ENCODE measurements at regions not wholly inside any gene's neighbourhood (a gene's known extent, or its start where the extent isn't known, plus 50 kb on each side); places are given as distances from the start of the nearest gene placed in this dataset.
"Not testable (repeated sequence)": the region's sequence is repeated elsewhere in the genome, so short reads cannot be mapped to it uniquely, and the experiment has no call there.

GRCh38 chr15:31488437-31489204 lies 162.0 kb downstream of the KLF13 start:
- FAIRE-seq = no peak

- no peak for FAIRE-seq
Measured at GRCh38 chr15:31489281-31489680, 162.6 kb downstream of the KLF13 start.

- no peak for FAIRE-seq
Measured at GRCh38 chr15:31489801-31490646, 163.4 kb downstream of the KLF13 start.

GRCh38 chr15:31494786-31495185 lies 168.2 kb downstream of the KLF13 start:
- no peak for FAIRE-seq

- no peak for FAIRE-seq
Measured at GRCh38 chr15:31495281-31495680, 168.6 kb downstream of the KLF13 start.

GRCh38 chr15:31497838-31498237 lies 171.2 kb downstream of the KLF13 start:
- no peak for FAIRE-seq

GRCh38 chr15:31498329-31498728 lies 171.7 kb downstream of the KLF13 start:
- FAIRE-seq = no peak

- no peak for FAIRE-seq
Measured at GRCh38 chr15:31498756-31499155, 172.1 kb downstream of the KLF13 start.

- no peak for FAIRE-seq
Measured at GRCh38 chr15:31499236-31499952, 172.8 kb downstream of the KLF13 start.

- no peak for FAIRE-seq
Measured at GRCh38 chr15:31499953-31500765, 173.5 kb downstream of the KLF13 start.

GRCh38 chr15:31500766-31501449 lies 174.3 kb downstream of the KLF13 start:
- FAIRE-seq = no peak

GRCh38 chr15:31501536-31502157 lies 175.0 kb downstream of the KLF13 start:
- no peak for FAIRE-seq

- no peak for FAIRE-seq
Measured at GRCh38 chr15:31502541-31503229, 176.1 kb downstream of the KLF13 start.

GRCh38 chr15:31503256-31503655 lies 176.6 kb downstream of the KLF13 start:
- no peak for FAIRE-seq

GRCh38 chr15:31503758-31504461 lies 177.3 kb downstream of the KLF13 start:
- no peak for FAIRE-seq

GRCh38 chr15:31504462-31504839 lies 177.8 kb downstream of the KLF13 start:
- FAIRE-seq = no peak

GRCh38 chr15:31507573-31507972 lies 180.9 kb downstream of the KLF13 start:
- not testable (repeated sequence) for FAIRE-seq

GRCh38 chr15:31508656-31509055 lies 182.0 kb downstream of the KLF13 start:
- no peak for FAIRE-seq

- no peak for FAIRE-seq
Measured at GRCh38 chr15:31510057-31510456, 183.4 kb downstream of the KLF13 start.

GRCh38 chr15:31511707-31512310 lies 185.2 kb downstream of the KLF13 start:
- FAIRE-seq = no peak
